Tibial nerve (tissue), 3 donors: ENCODE measurements at regions not wholly inside any gene's neighbourhood (a gene's known extent, or its start where the extent isn't known, plus 50 kb on each side); places are given as distances from the start of the nearest gene placed in this dataset.

Experiments
- CTCF ChIP-seq, 5 experiments: fragments of 200-600 bp in 3 of 5; fragments of 450-650 bp in 2 of 5; sonication (generic) in 3 of 5; IDR thresholded peaks; one replicate each; pipeline ENCODE4 v1.5.1; 2016 to 2019; ENCODE audit warnings: antibody characterized with exemption in 5 of 5, mild to moderate bottlenecking in 3 of 5, moderate library complexity in 2 of 5
- POLR2A ChIP-seq, 2 donors: fragments of 450-650 bp; IDR thresholded peaks; one replicate each; pipeline ENCODE4 v1.6.1; 2017; ENCODE audit warnings: antibody characterized with exemption in 2 of 2, mild to moderate bottlenecking in 2 of 2, moderate library complexity in 2 of 2

- TF ChIP-seq POLR2A (IDR thresholded peaks at IDR 0.05) (no peak), CTCF (IDR thresholded peaks at IDR 0.05) (no peak)
Observed at GRCh38 chr15:38112406-38112805, 140.2 kb upstream of the SPRED1 start.
